22Rv1 (cell line): ENCODE measurements at regions not wholly inside any gene's neighbourhood (a gene's known extent, or its start where the extent isn't known, plus 50 kb on each side); places are given as distances from the start of the nearest gene placed in this dataset.

Experiments used
- ZFX ChIP-seq: fragments of 450-650 bp; IDR thresholded peaks from 2 replicates; pipeline ENCODE4 v1.6.1; 2017; ENCODE audit warnings: antibody characterized with exemption, borderline replicate concordance
- TF ChIP-seq, protein P1 (sequence below): fragments of 450-650 bp; IDR thresholded peaks from 2 replicates; pipeline ENCODE4 v1.5.1; 2017; ENCODE audit warnings: mild to moderate bottlenecking

DNA sequence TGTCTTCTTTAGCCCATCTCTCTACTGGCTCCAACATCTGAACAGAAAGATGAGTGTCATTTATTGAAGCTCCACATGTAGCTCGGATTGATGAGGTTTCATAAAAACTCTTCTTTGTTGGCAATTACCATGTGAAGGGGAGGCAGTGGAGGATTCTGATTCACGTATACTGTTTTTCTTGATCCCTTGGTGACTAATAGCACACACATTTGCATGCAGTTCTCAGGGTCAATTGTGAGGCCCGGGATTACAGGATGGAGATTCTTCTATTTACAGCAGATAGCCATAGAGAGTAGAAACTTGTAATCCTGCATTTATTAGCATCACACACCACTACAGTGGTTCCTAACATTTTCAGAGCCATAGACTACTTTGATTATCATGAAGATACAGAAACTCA is 133.2 kb upstream of the MARCHF11 start:
- TF ChIP-seq, protein P1, sequence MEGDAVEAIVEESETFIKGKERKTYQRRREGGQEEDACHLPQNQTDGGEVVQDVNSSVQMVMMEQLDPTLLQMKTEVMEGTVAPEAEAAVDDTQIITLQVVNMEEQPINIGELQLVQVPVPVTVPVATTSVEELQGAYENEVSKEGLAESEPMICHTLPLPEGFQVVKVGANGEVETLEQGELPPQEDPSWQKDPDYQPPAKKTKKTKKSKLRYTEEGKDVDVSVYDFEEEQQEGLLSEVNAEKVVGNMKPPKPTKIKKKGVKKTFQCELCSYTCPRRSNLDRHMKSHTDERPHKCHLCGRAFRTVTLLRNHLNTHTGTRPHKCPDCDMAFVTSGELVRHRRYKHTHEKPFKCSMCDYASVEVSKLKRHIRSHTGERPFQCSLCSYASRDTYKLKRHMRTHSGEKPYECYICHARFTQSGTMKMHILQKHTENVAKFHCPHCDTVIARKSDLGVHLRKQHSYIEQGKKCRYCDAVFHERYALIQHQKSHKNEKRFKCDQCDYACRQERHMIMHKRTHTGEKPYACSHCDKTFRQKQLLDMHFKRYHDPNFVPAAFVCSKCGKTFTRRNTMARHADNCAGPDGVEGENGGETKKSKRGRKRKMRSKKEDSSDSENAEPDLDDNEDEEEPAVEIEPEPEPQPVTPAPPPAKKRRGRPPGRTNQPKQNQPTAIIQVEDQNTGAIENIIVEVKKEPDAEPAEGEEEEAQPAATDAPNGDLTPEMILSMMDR = no peak
- TF ChIP-seq ZFX = no peak
